ENCODE measurements at regions not wholly inside any gene's neighbourhood (a gene's known extent, or its start where the extent isn't known, plus 50 kb on each side); places are given as distances from the start of the nearest gene placed in this dataset.
A peak's percentile ranks its signal among the peaks of the same experiment; 100 is the strongest.

GRCh38 chr6:113184291-113184690 lies 672.9 kb upstream of the MARCKS start:
- H3K4me3 ChIP-seq (ENCODE audit: low read depth, low read length), result no peak overlapping the region
- peak overlapping the region; percentile 89 for H3K27ac ChIP-seq
- H3K36me3 ChIP-seq (replicated peaks), result no peaks in the 10 kb centered on the region
- H3K27me3 ChIP-seq (replicated peaks), result no peaks in the 10 kb centered on the region
- TF ChIP-seq, protein P1, sequence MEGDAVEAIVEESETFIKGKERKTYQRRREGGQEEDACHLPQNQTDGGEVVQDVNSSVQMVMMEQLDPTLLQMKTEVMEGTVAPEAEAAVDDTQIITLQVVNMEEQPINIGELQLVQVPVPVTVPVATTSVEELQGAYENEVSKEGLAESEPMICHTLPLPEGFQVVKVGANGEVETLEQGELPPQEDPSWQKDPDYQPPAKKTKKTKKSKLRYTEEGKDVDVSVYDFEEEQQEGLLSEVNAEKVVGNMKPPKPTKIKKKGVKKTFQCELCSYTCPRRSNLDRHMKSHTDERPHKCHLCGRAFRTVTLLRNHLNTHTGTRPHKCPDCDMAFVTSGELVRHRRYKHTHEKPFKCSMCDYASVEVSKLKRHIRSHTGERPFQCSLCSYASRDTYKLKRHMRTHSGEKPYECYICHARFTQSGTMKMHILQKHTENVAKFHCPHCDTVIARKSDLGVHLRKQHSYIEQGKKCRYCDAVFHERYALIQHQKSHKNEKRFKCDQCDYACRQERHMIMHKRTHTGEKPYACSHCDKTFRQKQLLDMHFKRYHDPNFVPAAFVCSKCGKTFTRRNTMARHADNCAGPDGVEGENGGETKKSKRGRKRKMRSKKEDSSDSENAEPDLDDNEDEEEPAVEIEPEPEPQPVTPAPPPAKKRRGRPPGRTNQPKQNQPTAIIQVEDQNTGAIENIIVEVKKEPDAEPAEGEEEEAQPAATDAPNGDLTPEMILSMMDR (IDR thresholded peaks at IDR 0.05; ENCODE audit: low read depth, low read length, missing control alignments), result peak; percentile 61
- in situ Hi-C loops (cut with HindIII; ENCODE audit: low pct_ligation_motif_present, low sequenced_read_pairs), result no loop called here
- peak; percentile 90 for DNase-seq

- Histone ChIP-seq H3K27ac (peak overlapping the region; percentile 89), H3K27me3 (replicated peaks) (no peaks in the 10 kb centered on the region), H3K36me3 (replicated peaks) (no peaks in the 10 kb centered on the region), H3K4me3 (ENCODE audit: low read depth, low read length) (no peak overlapping the region)
- in situ Hi-C loops (cut with HindIII; ENCODE audit: low pct_ligation_motif_present, low sequenced_read_pairs), result no loop called here
- TF ChIP-seq, protein P1 (IDR thresholded peaks at IDR 0.05; ENCODE audit: low read depth, low read length, missing control alignments), result no peak
- no peak for DNase-seq
These were observed 672.4 kb upstream of the MARCKS start for GRCh38 chr6:113184736-113185135.

DNA sequence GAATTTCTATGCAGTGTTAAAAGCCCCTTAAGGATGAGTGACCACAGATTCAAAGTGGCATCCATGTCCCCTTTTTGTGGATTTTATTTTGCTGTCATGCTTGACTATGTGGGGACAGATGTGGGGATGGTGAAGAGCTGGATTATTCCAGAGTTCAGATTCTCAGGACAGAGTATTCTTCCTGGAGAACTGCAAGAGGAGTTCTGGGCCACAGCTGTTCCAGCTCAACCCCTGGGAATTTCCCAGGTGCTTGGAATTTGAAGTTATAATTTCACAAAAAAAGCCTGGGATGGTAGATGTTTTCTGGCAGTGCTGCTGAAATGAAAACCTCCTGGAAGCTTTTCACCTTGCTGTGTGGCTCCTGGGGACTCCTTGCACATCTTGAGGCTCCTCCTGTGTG lies 671.8 kb upstream of the MARCKS start:
- Histone ChIP-seq H3K27ac (peak overlapping the region; percentile 89), H3K4me3 (ENCODE audit: low read depth, low read length) (no peak overlapping the region), H3K27me3 (replicated peaks) (no peaks in the 10 kb centered on the region), H3K36me3 (replicated peaks) (no peaks in the 10 kb centered on the region)
- TF ChIP-seq, protein P1 (IDR thresholded peaks at IDR 0.05; ENCODE audit: low read depth, low read length, missing control alignments), result no peak
- in situ Hi-C loops (cut with HindIII; ENCODE audit: low pct_ligation_motif_present, low sequenced_read_pairs), result no loop called here
- no peak for DNase-seq

GRCh38 chr6:113187661-113188060 lies 669.5 kb upstream of the MARCKS start:
- no peak for DNase-seq
- Histone ChIP-seq H3K36me3 (replicated peaks) (no peaks in the 10 kb centered on the region), H3K4me3 (ENCODE audit: low read depth, low read length) (no peak overlapping the region), H3K27me3 (replicated peaks) (no peaks in the 10 kb centered on the region), H3K27ac (no peak overlapping the region)
- in situ Hi-C loops (cut with HindIII; ENCODE audit: low pct_ligation_motif_present, low sequenced_read_pairs), result no loop called here
- TF ChIP-seq, protein P1 (IDR thresholded peaks at IDR 0.05; ENCODE audit: low read depth, low read length, missing control alignments), result no peak

GRCh38 chr6:113188962-113189361 lies 668.2 kb upstream of the MARCKS start:
- Histone ChIP-seq H3K4me3 (ENCODE audit: low read depth, low read length) (no peak overlapping the region), H3K27me3 (replicated peaks) (no peaks in the 10 kb centered on the region), H3K27ac (no peak overlapping the region), H3K36me3 (replicated peaks) (no peaks in the 10 kb centered on the region)
- TF ChIP-seq, protein P1 (IDR thresholded peaks at IDR 0.05; ENCODE audit: low read depth, low read length, missing control alignments), result no peak
- in situ Hi-C loops (cut with HindIII; ENCODE audit: low pct_ligation_motif_present, low sequenced_read_pairs), result no loop called here
- no peak for DNase-seq

DNA sequence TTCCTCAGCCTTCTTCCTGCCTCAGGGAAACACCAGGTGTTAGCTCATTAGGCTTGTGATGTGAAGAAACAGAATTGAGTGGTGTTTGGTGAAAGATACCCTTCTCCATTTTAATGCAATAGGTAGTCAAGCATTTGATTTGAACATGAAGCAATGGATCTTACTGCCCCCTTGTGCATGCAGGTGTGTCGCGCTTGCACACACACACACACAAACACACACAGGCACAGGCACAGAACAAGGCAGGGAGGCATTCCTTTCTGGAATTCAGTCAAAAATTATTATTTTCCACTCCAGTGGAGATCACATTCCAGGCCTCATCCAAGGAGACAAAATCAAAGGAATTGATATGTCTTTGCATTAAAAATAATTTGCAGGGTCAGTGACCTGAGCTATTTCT lies 667.0 kb upstream of the MARCKS start:
- in situ Hi-C loops (cut with HindIII; ENCODE audit: low pct_ligation_motif_present, low sequenced_read_pairs), result no loop called here
- Histone ChIP-seq H3K36me3 (replicated peaks) (no peaks in the 10 kb centered on the region), H3K27me3 (replicated peaks) (no peaks in the 10 kb centered on the region), H3K27ac (no peak overlapping the region), H3K4me3 (ENCODE audit: low read depth, low read length) (no peak overlapping the region)
- TF ChIP-seq, protein P1 (IDR thresholded peaks at IDR 0.05; ENCODE audit: low read depth, low read length, missing control alignments), result peak; percentile 8
- no peak for DNase-seq
